ENCODE measurements at regions not wholly inside any gene's neighbourhood (a gene's known extent, or its start where the extent isn't known, plus 50 kb on each side); places are given as distances from the start of the nearest gene placed in this dataset.

DNA sequence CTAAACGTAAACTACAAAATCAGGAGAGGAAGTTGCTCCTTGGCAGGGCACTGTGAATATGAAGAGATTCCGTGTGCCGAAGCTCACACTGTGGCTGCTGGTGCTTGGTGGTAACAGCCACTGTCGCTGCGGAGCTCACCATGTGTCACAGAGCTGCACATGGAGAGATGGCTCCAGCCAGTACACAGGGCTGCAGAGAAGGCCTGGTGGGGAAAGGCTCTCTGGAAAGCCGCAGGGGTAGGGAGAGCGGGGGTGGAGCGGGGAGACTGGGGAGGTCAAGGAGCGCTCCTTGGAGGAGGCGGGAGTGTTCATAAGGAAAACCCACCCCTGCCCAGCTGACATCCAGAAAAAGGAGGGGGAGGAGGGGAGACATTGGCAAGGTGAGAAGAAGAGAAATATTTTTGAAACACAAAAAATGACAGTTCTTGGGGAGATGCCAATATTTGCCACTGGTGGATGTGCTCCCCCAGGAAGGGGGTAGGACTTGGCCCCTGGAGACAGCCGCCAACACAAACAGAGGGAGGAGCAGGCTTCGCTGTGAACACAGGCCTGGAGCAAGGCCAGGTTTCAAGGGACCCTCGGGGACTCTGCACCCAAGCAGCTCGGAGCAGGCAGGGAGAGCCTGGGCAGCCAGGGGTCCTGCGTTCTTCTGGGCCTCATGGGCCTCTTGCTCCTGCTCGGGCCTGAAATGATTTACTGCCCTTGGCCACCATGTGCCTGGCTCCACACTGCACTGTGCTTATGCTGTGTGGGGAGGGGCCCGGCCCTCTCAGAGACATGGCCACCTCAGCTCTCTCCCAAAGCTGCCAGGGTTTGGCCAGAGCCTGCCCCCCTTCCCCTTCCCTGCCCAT lies 102.6 kb upstream of the GLI2 start (continued):
- TF ChIP-seq HDAC1 (CRISPR knock-in tag; IDR thresholded peaks at IDR 0.05): 0 out of 2 replicates have a peak, but pooled peaks have one; percentile 22
- no peak for TF ChIP-seq RARG (CRISPR knock-in tag; IDR thresholded peaks at IDR 0.05; ENCODE audit: low read depth)
- TF ChIP-seq, protein P1, sequence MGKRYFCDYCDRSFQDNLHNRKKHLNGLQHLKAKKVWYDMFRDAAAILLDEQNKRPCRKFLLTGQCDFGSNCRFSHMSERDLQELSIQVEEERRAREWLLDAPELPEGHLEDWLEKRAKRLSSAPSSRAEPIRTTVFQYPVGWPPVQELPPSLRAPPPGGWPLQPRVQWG (CRISPR knock-in tag; IDR thresholded peaks at IDR 0.05; ENCODE audit: borderline replicate concordance, low read depth): no peak
- no peak for TF ChIP-seq ZNF343 (CRISPR knock-in tag; IDR thresholded peaks at IDR 0.05)
- TF ChIP-seq MIER2 (CRISPR knock-in tag; IDR thresholded peaks at IDR 0.05): no peak
- TF ChIP-seq ARHGAP35 (CRISPR knock-in tag; IDR thresholded peaks at IDR 0.05; ENCODE audit: borderline replicate concordance): no peak
- TF ChIP-seq ZNF510 (CRISPR knock-in tag; IDR thresholded peaks at IDR 0.05; ENCODE audit: low read depth): no peak
- TF ChIP-seq, protein P2, sequence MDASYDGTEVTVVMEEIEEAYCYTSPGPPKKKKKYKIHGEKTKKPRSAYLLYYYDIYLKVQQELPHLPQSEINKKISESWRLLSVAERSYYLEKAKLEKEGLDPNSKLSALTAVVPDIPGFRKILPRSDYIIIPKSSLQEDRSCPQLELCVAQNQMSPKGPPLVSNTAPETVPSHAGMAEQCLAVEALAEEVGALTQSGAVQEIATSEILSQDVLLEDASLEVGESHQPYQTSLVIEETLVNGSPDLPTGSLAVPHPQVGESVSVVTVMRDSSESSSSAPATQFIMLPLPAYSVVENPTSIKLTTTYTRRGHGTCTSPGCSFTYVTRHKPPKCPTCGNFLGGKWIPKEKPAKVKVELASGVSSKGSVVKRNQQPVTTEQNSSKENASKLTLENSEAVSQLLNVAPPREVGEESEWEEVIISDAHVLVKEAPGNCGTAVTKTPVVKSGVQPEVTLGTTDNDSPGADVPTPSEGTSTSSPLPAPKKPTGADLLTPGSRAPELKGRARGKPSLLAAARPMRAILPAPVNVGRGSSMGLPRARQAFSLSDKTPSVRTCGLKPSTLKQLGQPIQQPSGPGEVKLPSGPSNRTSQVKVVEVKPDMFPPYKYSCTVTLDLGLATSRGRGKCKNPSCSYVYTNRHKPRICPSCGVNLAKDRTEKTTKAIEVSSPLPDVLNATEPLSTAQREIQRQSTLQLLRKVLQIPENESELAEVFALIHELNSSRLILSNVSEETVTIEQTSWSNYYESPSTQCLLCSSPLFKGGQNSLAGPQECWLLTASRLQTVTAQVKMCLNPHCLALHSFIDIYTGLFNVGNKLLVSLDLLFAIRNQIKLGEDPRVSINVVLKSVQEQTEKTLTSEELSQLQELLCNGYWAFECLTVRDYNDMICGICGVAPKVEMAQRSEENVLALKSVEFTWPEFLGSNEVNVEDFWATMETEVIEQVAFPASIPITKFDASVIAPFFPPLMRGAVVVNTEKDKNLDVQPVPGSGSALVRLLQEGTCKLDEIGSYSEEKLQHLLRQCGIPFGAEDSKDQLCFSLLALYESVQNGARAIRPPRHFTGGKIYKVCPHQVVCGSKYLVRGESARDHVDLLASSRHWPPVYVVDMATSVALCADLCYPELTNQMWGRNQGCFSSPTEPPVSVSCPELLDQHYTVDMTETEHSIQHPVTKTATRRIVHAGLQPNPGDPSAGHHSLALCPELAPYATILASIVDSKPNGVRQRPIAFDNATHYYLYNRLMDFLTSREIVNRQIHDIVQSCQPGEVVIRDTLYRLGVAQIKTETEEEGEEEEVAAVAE (CRISPR knock-in tag; IDR thresholded peaks at IDR 0.05; ENCODE audit: borderline replicate concordance): no peak
- TF ChIP-seq THYN1 (CRISPR knock-in tag; IDR thresholded peaks at IDR 0.05; ENCODE audit: borderline replicate concordance, low read depth): no peak
- no peak for TF ChIP-seq ZSCAN31 (CRISPR knock-in tag; IDR thresholded peaks at IDR 0.05; ENCODE audit: low read depth)
- TF ChIP-seq ZNF530 (CRISPR knock-in tag; IDR thresholded peaks at IDR 0.05; ENCODE audit: low read depth): no peak
- TF ChIP-seq, protein P3, sequence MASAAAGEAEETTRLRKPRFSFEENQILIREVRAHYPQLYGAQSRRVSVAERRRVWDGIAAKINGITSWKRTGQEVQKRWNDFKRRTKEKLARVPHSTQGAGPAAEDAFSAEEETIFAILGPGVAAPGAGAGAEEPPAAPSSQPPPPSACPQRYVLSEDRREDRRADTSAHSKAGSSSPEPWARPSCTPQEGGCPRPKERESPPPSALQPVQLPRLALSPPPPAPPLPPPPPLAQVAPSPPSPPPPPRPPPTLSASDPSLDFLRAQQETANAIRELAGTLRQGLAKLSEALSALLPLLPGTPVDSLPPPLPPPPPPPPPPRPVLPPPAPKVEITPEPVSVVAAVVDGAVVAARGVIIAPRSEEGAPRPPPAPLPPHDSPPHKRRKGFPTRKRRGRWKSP (CRISPR knock-in tag; IDR thresholded peaks at IDR 0.05): no peak
- TF ChIP-seq NFYB (CRISPR knock-in tag; IDR thresholded peaks at IDR 0.05): no peak
- TF ChIP-seq ZNF235 (CRISPR knock-in tag; IDR thresholded peaks at IDR 0.05; ENCODE audit: borderline replicate concordance): no peak
- TF ChIP-seq KDM3A (CRISPR knock-in tag; IDR thresholded peaks at IDR 0.05; ENCODE audit: low read depth): 0 out of 2 replicates have a peak, but pooled peaks have one; percentile 45
- TF ChIP-seq ZNF205 (CRISPR knock-in tag; IDR thresholded peaks at IDR 0.05): no peak
- TF ChIP-seq MED13 (CRISPR knock-in tag; IDR thresholded peaks at IDR 0.05): no peak
- TF ChIP-seq ZFP90 (CRISPR knock-in tag; IDR thresholded peaks at IDR 0.05; ENCODE audit: borderline replicate concordance): no peak
- no peak for TF ChIP-seq HIVEP1 (CRISPR knock-in tag; IDR thresholded peaks at IDR 0.05)
- no peak for TF ChIP-seq NFKBIZ (CRISPR knock-in tag; IDR thresholded peaks at IDR 0.05)
- TF ChIP-seq, protein P4, sequence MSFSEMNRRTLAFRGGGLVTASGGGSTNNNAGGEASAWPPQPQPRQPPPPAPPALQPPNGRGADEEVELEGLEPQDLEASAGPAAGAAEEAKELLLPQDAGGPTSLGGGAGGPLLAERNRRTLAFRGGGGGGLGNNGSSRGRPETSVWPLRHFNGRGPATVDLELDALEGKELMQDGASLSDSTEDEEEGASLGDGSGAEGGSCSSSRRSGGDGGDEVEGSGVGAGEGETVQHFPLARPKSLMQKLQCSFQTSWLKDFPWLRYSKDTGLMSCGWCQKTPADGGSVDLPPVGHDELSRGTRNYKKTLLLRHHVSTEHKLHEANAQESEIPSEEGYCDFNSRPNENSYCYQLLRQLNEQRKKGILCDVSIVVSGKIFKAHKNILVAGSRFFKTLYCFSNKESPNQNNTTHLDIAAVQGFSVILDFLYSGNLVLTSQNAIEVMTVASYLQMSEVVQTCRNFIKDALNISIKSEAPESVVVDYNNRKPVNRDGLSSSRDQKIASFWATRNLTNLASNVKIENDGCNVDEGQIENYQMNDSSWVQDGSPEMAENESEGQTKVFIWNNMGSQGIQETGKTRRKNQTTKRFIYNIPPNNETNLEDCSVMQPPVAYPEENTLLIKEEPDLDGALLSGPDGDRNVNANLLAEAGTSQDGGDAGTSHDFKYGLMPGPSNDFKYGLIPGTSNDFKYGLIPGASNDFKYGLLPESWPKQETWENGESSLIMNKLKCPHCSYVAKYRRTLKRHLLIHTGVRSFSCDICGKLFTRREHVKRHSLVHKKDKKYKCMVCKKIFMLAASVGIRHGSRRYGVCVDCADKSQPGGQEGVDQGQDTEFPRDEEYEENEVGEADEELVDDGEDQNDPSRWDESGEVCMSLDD (CRISPR knock-in tag; IDR thresholded peaks at IDR 0.05; ENCODE audit: borderline replicate concordance): no peak
- no peak for TF ChIP-seq SP2 (CRISPR knock-in tag; IDR thresholded peaks at IDR 0.05)
